Suprapubic skin (tissue), 4 donors: ENCODE measurements at regions not wholly inside any gene's neighbourhood (a gene's known extent, or its start where the extent isn't known, plus 50 kb on each side); places are given as distances from the start of the nearest gene placed in this dataset.

ENCODE experiments used
- EP300 ChIP-seq: sonication (generic); formaldehyde crosslinking; IDR thresholded peaks from one replicate; pipeline ENCODE4 v1.6.1; 2017; ENCODE audit warnings: antibody characterized with exemption
- POLR2A ChIP-seq, 2 donors: fragments of 450-650 bp; IDR thresholded peaks; one replicate each; pipeline ENCODE4 v1.6.1; 2017; ENCODE audit warnings: antibody characterized with exemption in 2 of 2, mild to moderate bottlenecking in 2 of 2, moderate library complexity in 2 of 2
- POLR2AphosphoS5 ChIP-seq, 3 donors: sonication (generic); formaldehyde crosslinking; IDR thresholded peaks; one replicate each; pipeline ENCODE4 v1.6.1; 2017; ENCODE audit warnings: antibody characterized with exemption in 3 of 3
- TF ChIP-seq, protein P1 (sequence below), 2 donors: fragments of 200-600 bp in 1 of 2; fragments of 450-650 bp in 1 of 2; sonication (generic) in 1 of 2; IDR thresholded peaks; one replicate each; pipeline ENCODE4 v1.5.1; 2016 to 2019; ENCODE audit warnings: antibody characterized with exemption in 2 of 2, mild to moderate bottlenecking in 1 of 2, moderate library complexity in 1 of 2

DNA sequence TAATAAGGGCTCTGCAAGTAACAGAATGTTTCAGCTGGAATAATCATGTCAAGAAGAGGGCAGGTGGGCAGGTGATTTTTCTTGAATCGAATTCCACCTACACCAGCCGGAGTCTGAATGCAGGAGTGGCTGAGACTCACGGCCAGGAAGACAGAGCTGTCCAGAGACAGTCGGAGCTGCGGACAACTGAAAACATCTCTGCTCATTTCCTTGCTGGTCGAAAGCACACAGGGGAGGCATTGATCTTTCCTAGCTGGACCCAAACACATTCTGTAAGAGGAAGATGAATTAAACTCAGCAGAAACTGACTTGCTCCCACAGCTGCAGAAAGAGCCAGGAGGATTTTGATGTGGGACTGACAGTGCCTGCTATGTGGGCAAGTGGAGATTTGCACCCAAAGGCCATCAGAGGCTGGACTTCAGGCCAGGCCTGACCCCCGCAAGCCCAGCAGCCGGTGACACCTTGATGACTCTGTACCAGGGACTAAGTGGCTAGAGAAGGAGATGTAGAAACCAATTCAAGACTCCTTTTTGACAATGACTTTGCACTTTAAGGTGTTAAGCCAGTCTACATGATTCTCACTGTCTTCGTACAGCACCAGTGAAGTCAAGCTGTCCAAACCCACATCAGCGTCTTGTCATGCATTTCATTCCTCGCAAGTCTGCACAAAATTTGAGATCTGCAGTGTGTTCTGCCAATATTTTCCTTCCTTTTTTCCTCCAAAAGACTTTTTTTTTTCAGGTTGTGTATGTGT, 169.4 kb downstream of the TEX36 start:
- TF ChIP-seq POLR2AphosphoS5 (IDR thresholded peaks at IDR 0.05) (no peak), EP300 (no peak), POLR2A (IDR thresholded peaks at IDR 0.05) (no peak)
- TF ChIP-seq, protein P1, sequence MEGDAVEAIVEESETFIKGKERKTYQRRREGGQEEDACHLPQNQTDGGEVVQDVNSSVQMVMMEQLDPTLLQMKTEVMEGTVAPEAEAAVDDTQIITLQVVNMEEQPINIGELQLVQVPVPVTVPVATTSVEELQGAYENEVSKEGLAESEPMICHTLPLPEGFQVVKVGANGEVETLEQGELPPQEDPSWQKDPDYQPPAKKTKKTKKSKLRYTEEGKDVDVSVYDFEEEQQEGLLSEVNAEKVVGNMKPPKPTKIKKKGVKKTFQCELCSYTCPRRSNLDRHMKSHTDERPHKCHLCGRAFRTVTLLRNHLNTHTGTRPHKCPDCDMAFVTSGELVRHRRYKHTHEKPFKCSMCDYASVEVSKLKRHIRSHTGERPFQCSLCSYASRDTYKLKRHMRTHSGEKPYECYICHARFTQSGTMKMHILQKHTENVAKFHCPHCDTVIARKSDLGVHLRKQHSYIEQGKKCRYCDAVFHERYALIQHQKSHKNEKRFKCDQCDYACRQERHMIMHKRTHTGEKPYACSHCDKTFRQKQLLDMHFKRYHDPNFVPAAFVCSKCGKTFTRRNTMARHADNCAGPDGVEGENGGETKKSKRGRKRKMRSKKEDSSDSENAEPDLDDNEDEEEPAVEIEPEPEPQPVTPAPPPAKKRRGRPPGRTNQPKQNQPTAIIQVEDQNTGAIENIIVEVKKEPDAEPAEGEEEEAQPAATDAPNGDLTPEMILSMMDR (IDR thresholded peaks at IDR 0.05): no peak
